ENCODE measurements at regions not wholly inside any gene's neighbourhood (a gene's known extent, or its start where the extent isn't known, plus 50 kb on each side); places are given as distances from the start of the nearest gene placed in this dataset.
"Not testable (repeated sequence)": the region's sequence is repeated elsewhere in the genome, so short reads cannot be mapped to it uniquely, and the experiment has no call there.

GRCh38 chr1:218933513-218933912 is 240.2 kb upstream of the LYPLAL1 start:
- Histone ChIP-seq H3K27me3 (ENCODE audit: control insufficient read depth, insufficient read depth, low read length) (no peaks in the 10 kb centered on the region), H3K4me3 (ENCODE audit: low read depth, low read length) (no peak overlapping the region), H3K4me1 (ENCODE audit: control insufficient read depth, insufficient read depth, low read length) (no peaks in the 10 kb centered on the region), H3K36me3 (ENCODE audit: control insufficient read depth, insufficient read depth, low read length) (no peaks in the 10 kb centered on the region), H3K9ac (ENCODE audit: low read depth, low read length) (no peak overlapping the region), H3K9me3 (ENCODE audit: control insufficient read depth, insufficient read depth, low read length) (no peaks in the 10 kb centered on the region; the same call in 1 of the 2 replicates), H3K27ac (ENCODE audit: low read depth, low read length) (no peak overlapping the region)

- H3K27ac ChIP-seq (ENCODE audit: low read depth, low read length); H3K4me1 ChIP-seq (ENCODE audit: control insufficient read depth, insufficient read depth, low read length); H3K9me3 ChIP-seq (ENCODE audit: control insufficient read depth, insufficient read depth, low read length); H3K36me3 ChIP-seq (ENCODE audit: control insufficient read depth, insufficient read depth, low read length); H3K27me3 ChIP-seq (ENCODE audit: control insufficient read depth, insufficient read depth, low read length); H3K9ac ChIP-seq (ENCODE audit: low read depth, low read length); H3K4me3 ChIP-seq (ENCODE audit: low read depth, low read length): not testable (repeated sequence)
These were observed 238.3 kb upstream of the LYPLAL1 start for GRCh38 chr1:218935408-218935807.

GRCh38 chr1:218938259-218938658 is 235.4 kb upstream of the LYPLAL1 start:
- Histone ChIP-seq H3K27ac (ENCODE audit: low read depth, low read length) (no peak overlapping the region), H3K36me3 (ENCODE audit: control insufficient read depth, insufficient read depth, low read length) (no peaks in the 10 kb centered on the region), H3K4me1 (ENCODE audit: control insufficient read depth, insufficient read depth, low read length) (no peaks in the 10 kb centered on the region), H3K9me3 (ENCODE audit: control insufficient read depth, insufficient read depth, low read length) (no peaks in the 10 kb centered on the region; the same call in 1 of the 2 replicates), H3K9ac (ENCODE audit: low read depth, low read length) (no peak overlapping the region), H3K27me3 (ENCODE audit: control insufficient read depth, insufficient read depth, low read length) (no peaks in the 10 kb centered on the region), H3K4me3 (ENCODE audit: low read depth, low read length) (no peak overlapping the region)

- Histone ChIP-seq H3K27ac (ENCODE audit: low read depth, low read length) (no peak overlapping the region), H3K9ac (ENCODE audit: low read depth, low read length) (no peak overlapping the region), H3K27me3 (ENCODE audit: control insufficient read depth, insufficient read depth, low read length) (no peaks in the 10 kb centered on the region), H3K4me1 (ENCODE audit: control insufficient read depth, insufficient read depth, low read length) (no peaks in the 10 kb centered on the region), H3K9me3 (ENCODE audit: control insufficient read depth, insufficient read depth, low read length) (no peaks in the 10 kb centered on the region; the same call in 1 of the 2 replicates), H3K36me3 (ENCODE audit: control insufficient read depth, insufficient read depth, low read length) (no peaks in the 10 kb centered on the region), H3K4me3 (ENCODE audit: low read depth, low read length) (no peak overlapping the region)
These were observed 234.6 kb upstream of the LYPLAL1 start for GRCh38 chr1:218939095-218939494.

DNA sequence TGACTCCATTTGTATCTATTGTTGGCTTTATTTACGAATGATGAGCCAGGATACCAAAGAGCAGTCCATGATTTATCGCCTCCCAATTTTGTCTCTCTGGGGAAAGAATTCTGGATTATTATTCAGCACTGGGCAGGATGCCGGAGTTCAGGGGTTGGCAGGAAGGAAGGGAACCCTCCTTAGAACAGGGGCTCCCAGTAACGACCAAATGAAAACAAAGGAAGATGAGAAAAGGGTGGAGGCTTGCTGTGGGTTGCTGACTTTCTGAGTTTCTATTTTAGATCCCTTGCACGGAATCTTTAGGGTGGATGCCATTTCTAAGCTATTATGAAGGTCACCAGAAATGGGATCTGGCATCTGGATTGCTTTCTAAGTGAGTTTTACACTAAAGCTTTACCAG is 231.2 kb upstream of the LYPLAL1 start:
- Histone ChIP-seq H3K27ac (ENCODE audit: low read depth, low read length) (no peak overlapping the region), H3K4me3 (ENCODE audit: low read depth, low read length) (no peak overlapping the region), H3K9me3 (ENCODE audit: control insufficient read depth, insufficient read depth, low read length) (no peaks in the 10 kb centered on the region), H3K36me3 (ENCODE audit: control insufficient read depth, insufficient read depth, low read length) (no peaks in the 10 kb centered on the region), H3K9ac (ENCODE audit: low read depth, low read length) (no peak overlapping the region), H3K4me1 (ENCODE audit: control insufficient read depth, insufficient read depth, low read length) (no peaks in the 10 kb centered on the region), H3K27me3 (ENCODE audit: control insufficient read depth, insufficient read depth, low read length) (no peaks in the 10 kb centered on the region)

DNA sequence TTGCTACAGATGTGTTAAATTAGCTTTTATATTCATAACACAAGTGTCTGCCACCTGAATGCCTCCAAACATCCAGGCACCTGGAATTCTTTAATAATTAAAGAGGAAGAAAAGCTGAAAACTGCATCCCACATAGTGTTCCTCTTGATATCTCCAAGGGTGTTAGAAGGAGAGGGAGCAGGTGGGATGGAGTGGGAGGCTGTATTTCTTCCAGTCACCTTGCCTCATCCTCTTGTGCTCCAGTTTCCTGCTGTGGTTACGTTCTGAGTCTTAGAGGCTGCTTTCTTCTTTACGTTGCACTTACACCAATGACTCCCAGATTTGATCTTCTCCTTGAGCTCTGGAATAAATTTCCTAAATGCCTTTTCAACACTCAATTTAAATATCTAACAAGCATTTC is 230.3 kb upstream of the LYPLAL1 start:
- H3K27ac ChIP-seq (ENCODE audit: low read depth, low read length) = no peak overlapping the region
- no peaks in the 10 kb centered on the region for H3K4me1 ChIP-seq (ENCODE audit: control insufficient read depth, insufficient read depth, low read length)
- no peaks in the 10 kb centered on the region for H3K9me3 ChIP-seq (ENCODE audit: control insufficient read depth, insufficient read depth, low read length)
- H3K9ac ChIP-seq (ENCODE audit: low read depth, low read length) = no peak overlapping the region
- H3K4me3 ChIP-seq (ENCODE audit: low read depth, low read length) = no peak overlapping the region
- H3K27me3 ChIP-seq (ENCODE audit: control insufficient read depth, insufficient read depth, low read length) = no peaks in the 10 kb centered on the region
- H3K36me3 ChIP-seq (ENCODE audit: control insufficient read depth, insufficient read depth, low read length) = no peaks in the 10 kb centered on the region

DNA sequence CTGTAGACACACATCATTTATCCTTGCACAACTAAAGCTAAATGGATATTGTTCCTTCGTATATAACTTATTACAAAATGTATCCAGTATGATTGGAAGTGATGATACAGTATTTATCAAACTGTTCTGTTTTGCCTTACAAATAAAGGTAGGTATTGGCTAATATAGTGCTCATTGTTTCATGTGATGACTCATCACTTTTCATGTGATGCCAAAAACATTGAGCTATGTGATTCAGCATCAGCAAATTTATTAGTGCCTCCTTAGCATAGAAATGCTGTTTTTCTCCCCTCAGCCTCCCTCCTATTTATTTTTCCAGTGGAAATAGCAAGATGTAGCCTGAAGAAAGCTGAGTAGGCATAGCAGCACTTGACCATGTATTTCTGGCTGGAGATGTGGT is 228.6 kb upstream of the LYPLAL1 start:
- Histone ChIP-seq H3K4me3 (ENCODE audit: low read depth, low read length) (no peak overlapping the region), H3K9ac (ENCODE audit: low read depth, low read length) (no peak overlapping the region), H3K27ac (ENCODE audit: low read depth, low read length) (no peak overlapping the region), H3K9me3 (ENCODE audit: control insufficient read depth, insufficient read depth, low read length) (no peaks in the 10 kb centered on the region), H3K4me1 (ENCODE audit: control insufficient read depth, insufficient read depth, low read length) (no peaks in the 10 kb centered on the region), H3K36me3 (ENCODE audit: control insufficient read depth, insufficient read depth, low read length) (no peaks in the 10 kb centered on the region), H3K27me3 (ENCODE audit: control insufficient read depth, insufficient read depth, low read length) (no peaks in the 10 kb centered on the region)

DNA sequence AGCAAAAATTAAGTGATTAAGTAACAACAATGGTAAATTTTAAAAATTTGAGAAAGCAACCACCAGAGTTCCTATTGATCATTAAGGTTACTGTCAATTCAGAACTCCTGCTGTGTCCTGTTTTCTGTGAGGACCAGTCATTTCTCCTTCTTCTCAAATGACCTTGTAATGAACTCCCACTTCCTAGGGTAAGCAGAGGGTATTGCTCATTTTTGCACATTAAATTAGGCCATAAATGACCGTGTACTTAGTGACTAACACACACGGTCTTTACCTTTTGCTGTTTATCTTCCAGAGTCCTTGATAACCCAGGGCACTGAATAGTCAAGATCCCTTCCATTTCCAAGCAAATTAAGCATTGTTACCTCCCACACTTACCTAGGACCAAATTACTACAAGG is 227.5 kb upstream of the LYPLAL1 start:
- Histone ChIP-seq H3K9ac (ENCODE audit: low read depth, low read length) (no peak overlapping the region), H3K4me1 (ENCODE audit: control insufficient read depth, insufficient read depth, low read length) (no peaks in the 10 kb centered on the region), H3K27ac (ENCODE audit: low read depth, low read length) (no peak overlapping the region), H3K4me3 (ENCODE audit: low read depth, low read length) (no peak overlapping the region), H3K9me3 (ENCODE audit: control insufficient read depth, insufficient read depth, low read length) (no peaks in the 10 kb centered on the region), H3K27me3 (ENCODE audit: control insufficient read depth, insufficient read depth, low read length) (no peaks in the 10 kb centered on the region), H3K36me3 (ENCODE audit: control insufficient read depth, insufficient read depth, low read length) (no peaks in the 10 kb centered on the region)

DNA sequence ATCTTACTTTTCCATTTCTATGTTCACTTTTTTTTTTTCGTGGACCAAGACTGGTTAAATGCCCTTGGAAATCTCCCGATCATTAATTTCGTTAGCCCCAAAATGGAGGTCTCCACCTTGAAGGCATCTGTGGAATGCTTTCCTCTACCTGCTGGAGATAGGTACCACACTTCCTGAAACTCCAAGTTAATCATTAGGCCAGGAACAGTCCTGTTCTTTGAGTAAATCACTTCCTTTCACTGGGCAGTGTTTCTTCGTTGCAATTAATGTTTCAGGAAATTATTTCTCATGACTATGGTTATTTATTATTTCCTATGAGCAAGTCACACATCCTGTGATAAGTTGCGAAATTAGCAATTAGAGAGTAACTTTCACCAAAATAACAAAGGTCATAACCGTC is 225.2 kb upstream of the LYPLAL1 start:
- Histone ChIP-seq H3K27me3 (ENCODE audit: control insufficient read depth, insufficient read depth, low read length) (no peaks in the 10 kb centered on the region), H3K9ac (ENCODE audit: low read depth, low read length) (no peak overlapping the region), H3K9me3 (ENCODE audit: control insufficient read depth, insufficient read depth, low read length) (no peaks in the 10 kb centered on the region), H3K4me1 (ENCODE audit: control insufficient read depth, insufficient read depth, low read length) (no peaks in the 10 kb centered on the region), H3K4me3 (ENCODE audit: low read depth, low read length) (no peak overlapping the region), H3K27ac (ENCODE audit: low read depth, low read length) (no peak overlapping the region), H3K36me3 (ENCODE audit: control insufficient read depth, insufficient read depth, low read length) (no peaks in the 10 kb centered on the region)

DNA sequence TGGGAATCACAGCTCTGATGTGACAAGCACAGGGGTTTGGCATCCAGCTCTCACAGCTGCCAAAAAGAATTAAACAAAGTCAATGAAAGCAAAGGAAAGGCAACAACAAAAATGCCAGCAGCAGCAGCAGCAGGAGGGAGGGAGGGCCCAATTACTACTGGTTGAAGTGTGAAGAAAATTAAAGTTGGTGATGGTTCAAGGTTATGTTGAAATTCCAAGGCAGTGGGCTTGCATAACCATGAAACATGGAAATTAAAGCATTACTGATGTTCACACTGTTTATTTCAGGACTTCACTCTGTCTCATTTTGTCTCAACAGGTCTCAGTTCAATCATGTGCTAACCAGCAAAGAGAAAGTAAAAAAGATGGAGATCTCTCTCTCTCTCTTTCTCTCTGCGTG is 220.3 kb upstream of the LYPLAL1 start:
- Histone ChIP-seq H3K27me3 (ENCODE audit: control insufficient read depth, insufficient read depth, low read length) (no peaks in the 10 kb centered on the region), H3K4me1 (ENCODE audit: control insufficient read depth, insufficient read depth, low read length) (no peaks in the 10 kb centered on the region), H3K9me3 (ENCODE audit: control insufficient read depth, insufficient read depth, low read length) (no peaks in the 10 kb centered on the region), H3K4me3 (ENCODE audit: low read depth, low read length) (no peak overlapping the region), H3K27ac (ENCODE audit: low read depth, low read length) (no peak overlapping the region), H3K9ac (ENCODE audit: low read depth, low read length) (no peak overlapping the region), H3K36me3 (ENCODE audit: control insufficient read depth, insufficient read depth, low read length) (no peaks in the 10 kb centered on the region)

DNA sequence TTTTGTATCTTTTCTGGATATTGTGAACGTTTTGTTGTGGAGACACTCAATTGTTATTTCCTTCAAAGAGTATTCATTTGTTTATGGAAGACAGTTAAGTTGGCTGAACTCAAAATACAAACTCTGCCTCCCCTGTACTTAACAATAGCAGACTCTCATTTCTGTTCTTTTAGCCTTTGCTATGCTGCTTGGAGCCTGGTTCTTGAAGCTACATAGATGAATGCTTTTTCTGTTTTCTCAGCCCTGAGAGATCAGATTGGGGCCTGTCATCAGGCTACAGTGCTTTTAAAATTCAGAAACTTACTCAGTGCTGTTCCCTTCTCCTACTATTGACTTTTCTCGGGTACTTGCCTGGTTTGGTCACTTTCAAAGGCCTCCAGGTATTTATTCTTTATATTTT is 215.7 kb upstream of the LYPLAL1 start:
- no peak overlapping the region for H3K9ac ChIP-seq (ENCODE audit: low read depth, low read length)
- H3K4me3 ChIP-seq (ENCODE audit: low read depth, low read length) = no peak overlapping the region
- H3K9me3 ChIP-seq (ENCODE audit: control insufficient read depth, insufficient read depth, low read length) = no peaks in the 10 kb centered on the region
- no peaks in the 10 kb centered on the region for H3K36me3 ChIP-seq (ENCODE audit: control insufficient read depth, insufficient read depth, low read length)
- H3K27ac ChIP-seq (ENCODE audit: low read depth, low read length) = no peak overlapping the region
- no peaks in the 10 kb centered on the region for H3K27me3 ChIP-seq (ENCODE audit: control insufficient read depth, insufficient read depth, low read length)
- H3K4me1 ChIP-seq (ENCODE audit: control insufficient read depth, insufficient read depth, low read length) = no peaks in the 10 kb centered on the region

- Histone ChIP-seq H3K4me3 (ENCODE audit: low read depth, low read length) (no peak overlapping the region), H3K9ac (ENCODE audit: low read depth, low read length) (no peak overlapping the region), H3K4me1 (ENCODE audit: control insufficient read depth, insufficient read depth, low read length) (no peaks in the 10 kb centered on the region), H3K9me3 (ENCODE audit: control insufficient read depth, insufficient read depth, low read length) (no peaks in the 10 kb centered on the region), H3K27ac (ENCODE audit: low read depth, low read length) (no peak overlapping the region), H3K36me3 (ENCODE audit: control insufficient read depth, insufficient read depth, low read length) (no peaks in the 10 kb centered on the region), H3K27me3 (ENCODE audit: control insufficient read depth, insufficient read depth, low read length) (no peaks in the 10 kb centered on the region)
These were observed 213.9 kb upstream of the LYPLAL1 start for GRCh38 chr1:218959784-218960183.
